B cell (primary cell): ENCODE measurements at regions not wholly inside any gene's neighbourhood (a gene's known extent, or its start where the extent isn't known, plus 50 kb on each side); places are given as distances from the start of the nearest gene placed in this dataset.

Experiments used
- CTCF ChIP-seq: fragments of 200-600 bp; IDR thresholded peaks from one replicate; pipeline ENCODE4 v1.8.0; 2022; ENCODE audit warnings: antibody characterized with exemption, mild to moderate bottlenecking
- EZH2 ChIP-seq: IDR thresholded peaks from 2 replicates; pipeline ENCODE4 v1.6.1; 2012; ENCODE audit warnings: borderline replicate concordance, low read depth, mild to moderate bottlenecking, moderate library complexity, low read length; ENCODE audit not compliant: insufficient read depth, poor library complexity, severe bottlenecking

GRCh38 chr11:116654526-116654925 is 118.3 kb downstream of the BUD13 start:
- TF ChIP-seq EZH2 (no peak), CTCF (no peak)
